Tibial artery (tissue), 4 donors: ENCODE measurements at regions not wholly inside any gene's neighbourhood (a gene's known extent, or its start where the extent isn't known, plus 50 kb on each side); places are given as distances from the start of the nearest gene placed in this dataset.

Source experiments
- DNase-seq, 2 donors: peaks; one replicate each; pipeline ENCODE4 v3.0.0-alpha.2; 2019
- H3K27ac ChIP-seq, 2 donors: fragments of 200-600 bp; sonication (generic) in 1 of 2; 1 replicate in 1 of 2; 2 replicates in 1 of 2; pipeline ENCODE4 v1.5.1; 2018 to 2019; ENCODE audit warnings: mild to moderate bottlenecking in 1 of 2
- H3K27me3 ChIP-seq, 2 donors: fragments of 200-600 bp; sonication (generic) in 1 of 2; one replicate each; pipeline versions ENCODE4 v1.5.1 to v1.6.0; 2016 to 2019
- H3K36me3 ChIP-seq, 3 donors: fragments of 200-600 bp; sonication (generic) in 2 of 3; one replicate each; pipeline ENCODE4 v1.5.1; 2016 to 2019; ENCODE audit warnings: mild to moderate bottlenecking in 2 of 3
- H3K4me1 ChIP-seq, 4 donors: fragments of 200-600 bp; sonication (generic) in 2 of 4; 1 replicate in 3 of 4; 2 replicates in 1 of 4; pipeline ENCODE4 v1.5.1; 2016 to 2019
- H3K4me3 ChIP-seq, 2 donors: fragments of 200-600 bp; sonication (generic) in 1 of 2; 1 replicate in 1 of 2; 2 replicates in 1 of 2; pipeline ENCODE4 v1.5.1; 2018 to 2019; ENCODE audit warnings: mild to moderate bottlenecking in 2 of 2
- H3K9me3 ChIP-seq, 3 donors: fragments of 200-600 bp; sonication (generic) in 1 of 3; one replicate each; pipeline ENCODE4 v1.5.1; 2016 to 2019
- CTCF ChIP-seq, 2 experiments: fragments of 200-600 bp in 1 of 2; fragments of 450-650 bp in 1 of 2; IDR thresholded peaks; one replicate each; pipeline ENCODE4 v1.5.1; 2017 to 2019; ENCODE audit warnings: antibody characterized with exemption in 2 of 2, mild to moderate bottlenecking in 1 of 2, moderate library complexity in 1 of 2
- intact Hi-C: fragments of 100-400 bp; cut with DNase I; formaldehyde crosslinking; loops from one replicate; pipeline ENCODE4 v1.15.0; 2023; ENCODE audit warnings: low total_unique reads

- no peak for TF ChIP-seq CTCF (IDR thresholded peaks at IDR 0.05)
- H3K27me3 ChIP-seq: no peaks in the 10 kb centered on the region
Observed at GRCh38 chr3:24831221-24831620, 336.6 kb upstream of the THRB start.

GRCh38 chr3:24832891-24833290 lies 338.2 kb upstream of the THRB start:
- H3K27ac ChIP-seq: no peak overlapping the region
- no peak overlapping the region for H3K4me3 ChIP-seq
- H3K27me3 ChIP-seq: no peaks in the 10 kb centered on the region
- no peaks in the 10 kb centered on the region for H3K36me3 ChIP-seq
- DNase-seq: no peak
- intact Hi-C loops: no loop called here
- H3K9me3 ChIP-seq: no peaks in the 10 kb centered on the region
- no peak for TF ChIP-seq CTCF (IDR thresholded peaks at IDR 0.05)
- peaks cover 0 to 23% (median 13%) of the 10 kb centered on the region in 4 donors for H3K4me1 ChIP-seq

More at GRCh38 chr3:24831221-24831620, 336.6 kb upstream of the THRB start:
- no peaks in the 10 kb centered on the region for H3K36me3 ChIP-seq
- no peaks in the 10 kb centered on the region for H3K9me3 ChIP-seq
- DNase-seq: no peak
- no peak overlapping the region for H3K4me3 ChIP-seq
- H3K27ac ChIP-seq: no peak overlapping the region
- H3K4me1 ChIP-seq: peaks cover 0 to 23% (median 13%) of the 10 kb centered on the region in 4 donors
- intact Hi-C loops: no loop called here

GRCh38 chr3:24834442-24834841 lies 339.8 kb upstream of the THRB start:
- no peak overlapping the region for H3K27ac ChIP-seq
- H3K4me3 ChIP-seq: no peak overlapping the region
- no peaks in the 10 kb centered on the region for H3K27me3 ChIP-seq
- intact Hi-C loops: no loop called here
- no peak for DNase-seq
- no peaks in the 10 kb centered on the region for H3K9me3 ChIP-seq
- H3K4me1 ChIP-seq: peaks cover 0 to 14% (median 10%) of the 10 kb centered on the region in 4 donors
- TF ChIP-seq CTCF (IDR thresholded peaks at IDR 0.05): no peak
- no peaks in the 10 kb centered on the region for H3K36me3 ChIP-seq

- Histone ChIP-seq H3K4me1 (peaks cover 0 to 3% (median under 1%) of the 10 kb centered on the region in 4 donors), H3K36me3 (no peaks in the 10 kb centered on the region), H3K4me3 (no peak overlapping the region), H3K27me3 (no peaks in the 10 kb centered on the region), H3K27ac (no peak overlapping the region), H3K9me3 (no peaks in the 10 kb centered on the region)
- DNase-seq: no peak
- TF ChIP-seq CTCF (IDR thresholded peaks at IDR 0.05): no peak
- intact Hi-C loops: no loop called here
Observed at GRCh38 chr3:24835510-24835909, 340.9 kb upstream of the THRB start.

GRCh38 chr3:24837601-24838000 lies 343.0 kb upstream of the THRB start:
- Histone ChIP-seq H3K36me3 (no peaks in the 10 kb centered on the region), H3K4me1 (no peaks in the 10 kb centered on the region), H3K27me3 (no peaks in the 10 kb centered on the region), H3K27ac (no peak overlapping the region), H3K4me3 (no peak overlapping the region), H3K9me3 (no peaks in the 10 kb centered on the region)
- no peak for TF ChIP-seq CTCF (IDR thresholded peaks at IDR 0.05)
- intact Hi-C loops: no loop called here
- DNase-seq: no peak

- Histone ChIP-seq H3K4me1 (no peaks in the 10 kb centered on the region), H3K27me3 (no peaks in the 10 kb centered on the region), H3K27ac (no peak overlapping the region), H3K36me3 (no peaks in the 10 kb centered on the region), H3K4me3 (no peak overlapping the region), H3K9me3 (no peaks in the 10 kb centered on the region)
- DNase-seq: no peak
- intact Hi-C loops: no loop called here
- no peak for TF ChIP-seq CTCF (IDR thresholded peaks at IDR 0.05)
Observed at GRCh38 chr3:24838533-24838932, 343.9 kb upstream of the THRB start.
